Mesodermal cell (in vitro differentiated cells): ENCODE measurements at regions not wholly inside any gene's neighbourhood (a gene's known extent, or its start where the extent isn't known, plus 50 kb on each side); places are given as distances from the start of the nearest gene placed in this dataset.

Source experiments
- H3K27ac ChIP-seq: 2 replicates; pipeline ENCODE4 v1.7.0; 2013; ENCODE audit warnings: mild to moderate bottlenecking, low read depth, low read length, moderate library complexity; ENCODE audit not compliant: severe bottlenecking
- H3K36me3 ChIP-seq: 2 replicates; pipeline ENCODE4 v1.7.1; 2013; ENCODE audit warnings: mild to moderate bottlenecking, low read length, moderate library complexity; ENCODE audit not compliant: control insufficient read depth, insufficient read depth
- H3K4me1 ChIP-seq: one replicate; pipeline ENCODE4 v1.7.1; 2013; ENCODE audit warnings: mild to moderate bottlenecking, low read length; ENCODE audit not compliant: insufficient read depth, control insufficient read depth, poor library complexity, severe bottlenecking
- H3K4me3 ChIP-seq: 2 replicates; pipeline ENCODE4 v1.7.0; 2013; ENCODE audit warnings: low read length, control low read depth, mild to moderate bottlenecking; ENCODE audit not compliant: insufficient read depth, poor library complexity, severe bottlenecking; ENCODE audit errors: extremely low read depth
- H3K9me3 ChIP-seq: 2 replicates; pipeline ENCODE4 v1.7.1; 2013; ENCODE audit warnings: mild to moderate bottlenecking, low read length, moderate library complexity; ENCODE audit not compliant: control insufficient read depth
- WGBS, 2 experiments: methylation state at CpG; one replicate each; pipeline ENCODE4 v1.1.5; 2013; ENCODE audit warnings: missing lambda C conversion rate in 2 of 2; ENCODE audit not compliant: insufficient coverage in 2 of 2; 5-methylcytosine and 5-hydroxymethylcytosine counted together

DNA sequence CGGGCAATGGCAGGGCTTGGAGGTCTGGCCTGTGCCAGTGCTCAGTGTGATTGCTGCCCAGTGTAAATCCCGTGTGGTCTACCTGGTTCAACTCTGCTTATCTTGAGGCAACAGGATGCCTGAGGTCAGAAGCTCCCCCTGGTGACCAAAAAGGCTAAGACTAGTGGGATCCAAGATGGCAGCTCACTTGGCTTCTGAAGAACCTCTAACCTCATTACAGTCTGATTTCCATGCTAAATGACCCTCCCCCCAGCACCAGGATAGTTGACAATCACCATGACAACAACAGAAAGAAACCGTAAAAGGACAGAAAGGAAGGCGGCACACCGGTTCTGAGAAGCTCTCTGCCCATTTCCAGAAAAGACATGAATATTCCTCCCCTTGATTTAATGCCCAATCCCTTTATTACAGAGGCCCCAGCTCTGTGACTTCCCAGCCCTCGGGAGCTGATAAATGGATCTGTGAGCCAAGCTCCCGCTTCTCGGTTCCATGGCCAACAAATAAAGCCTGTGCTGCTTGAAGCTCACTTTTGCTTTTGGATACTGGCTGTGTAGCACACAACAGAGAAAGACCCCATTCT lies 398.4 kb downstream of the CTTN start:
- peaks cover 13% of the 10 kb centered on the region for H3K9me3 ChIP-seq
- no peaks in the 10 kb centered on the region for H3K4me1 ChIP-seq
- H3K27ac ChIP-seq, result no peak overlapping the region
- H3K36me3 ChIP-seq, result no peaks in the 10 kb centered on the region
- H3K4me3 ChIP-seq, result no peak overlapping the region
- WGBS, 2 experiments, result 90 to 93% methylated on average over 5 to 7 of the region's 8 CpGs

DNA sequence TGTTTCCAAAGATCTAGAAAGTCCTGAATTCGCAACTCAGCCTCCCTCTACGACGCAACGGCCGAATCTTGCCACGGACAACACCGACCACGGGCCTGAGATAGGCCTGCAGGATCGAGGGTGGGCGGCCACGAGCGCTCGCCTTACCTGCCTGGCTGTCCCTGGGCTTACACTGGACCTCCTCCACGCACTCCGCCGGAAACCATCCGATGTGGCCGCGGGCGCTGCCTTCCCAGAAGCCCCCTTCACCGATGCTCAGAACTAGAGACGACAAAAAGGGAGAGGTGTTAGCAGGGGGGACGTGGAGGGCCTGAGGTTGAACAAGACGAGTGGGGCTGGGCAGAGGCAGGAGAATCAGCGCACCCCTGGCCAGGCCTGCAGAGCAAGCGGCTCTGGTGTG lies 400.0 kb downstream of the CTTN start:
- 92 to 93% methylated on average over 25 to 26 of the region's 26 CpGs for WGBS, 2 experiments
- Histone ChIP-seq H3K9me3 (peaks cover 9% of the 10 kb centered on the region), H3K36me3 (no peaks in the 10 kb centered on the region), H3K27ac (no peak overlapping the region), H3K4me1 (no peaks in the 10 kb centered on the region), H3K4me3 (no peak overlapping the region)

DNA sequence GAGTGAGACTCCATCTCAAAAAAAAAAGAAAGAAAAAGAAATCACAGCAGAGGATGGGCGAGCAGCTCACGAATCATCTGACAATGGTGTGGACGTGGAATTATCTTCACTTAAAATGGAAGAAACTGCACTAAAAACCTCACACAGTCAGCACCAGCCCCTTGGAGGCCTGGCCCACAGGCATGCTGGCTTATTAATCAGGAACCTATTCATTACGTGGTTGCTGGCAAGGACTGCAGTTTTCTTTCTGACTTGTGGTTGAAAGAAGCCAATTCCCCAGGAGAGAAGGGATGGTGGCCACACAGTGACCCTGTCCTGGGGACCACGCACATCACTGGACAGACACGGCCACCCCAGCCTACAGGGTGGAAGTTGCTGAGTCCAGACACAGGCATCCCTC lies 401.1 kb downstream of the CTTN start:
- Histone ChIP-seq H3K4me3 (no peak overlapping the region), H3K36me3 (no peaks in the 10 kb centered on the region), H3K27ac (no peak overlapping the region), H3K9me3 (no peaks in the 10 kb centered on the region), H3K4me1 (no peaks in the 10 kb centered on the region)
- WGBS, 2 experiments, result 68 to 93% methylated on average over 4 to 6 of the region's 6 CpGs

DNA sequence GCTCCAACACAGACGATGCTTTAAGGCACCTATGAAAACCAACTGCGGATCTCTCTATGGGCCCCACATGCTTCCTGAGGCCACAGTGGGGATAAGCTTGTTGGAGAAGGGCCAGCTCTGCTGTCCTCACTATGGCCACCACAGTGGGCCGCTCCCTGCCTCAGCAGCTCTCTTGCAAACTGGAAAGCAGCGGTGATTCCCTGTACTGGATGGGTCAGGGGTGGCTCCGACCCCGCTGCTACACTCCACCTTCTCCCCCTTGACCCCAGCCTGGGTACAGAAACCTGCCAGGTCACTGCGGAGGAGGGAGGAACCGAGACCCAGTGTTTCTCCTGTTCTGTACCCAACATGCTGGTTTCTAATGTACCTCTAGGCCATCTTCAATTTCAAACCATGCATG lies 403.9 kb downstream of the CTTN start:
- no peaks in the 10 kb centered on the region for H3K36me3 ChIP-seq
- no peak overlapping the region for H3K27ac ChIP-seq
- 95 to 98% methylated on average over 5 to 8 of the region's 8 CpGs for WGBS, 2 experiments
- H3K9me3 ChIP-seq, result no peaks in the 10 kb centered on the region
- no peaks in the 10 kb centered on the region for H3K4me1 ChIP-seq
- H3K4me3 ChIP-seq, result no peak overlapping the region

- WGBS, 2 experiments, result 94 to 95% methylated on average over 23 of the region's 24 CpGs
- H3K4me1 ChIP-seq, result no peaks in the 10 kb centered on the region
These were observed 406.0 kb downstream of the CTTN start for GRCh38 chr11:70804139-70804837.

GRCh38 chr11:70805243-70805642 lies 406.9 kb downstream of the CTTN start:
- no peaks in the 10 kb centered on the region for H3K36me3 ChIP-seq
- no peaks in the 10 kb centered on the region for H3K9me3 ChIP-seq
- 86 to 94% methylated on average over 5 to 6 of the region's 7 CpGs for WGBS, 2 experiments

More at GRCh38 chr11:70804139-70804837, 406.0 kb downstream of the CTTN start:
- Histone ChIP-seq H3K9me3 (no peaks in the 10 kb centered on the region), H3K4me3 (no peak overlapping the region), H3K27ac (no peak overlapping the region), H3K36me3 (no peaks in the 10 kb centered on the region)

GRCh38 chr11:70805971-70806370 lies 407.6 kb downstream of the CTTN start:
- Histone ChIP-seq H3K27ac (no peak overlapping the region), H3K4me1 (no peaks in the 10 kb centered on the region), H3K4me3 (no peak overlapping the region), H3K36me3 (no peaks in the 10 kb centered on the region), H3K9me3 (no peaks in the 10 kb centered on the region)
- WGBS, 2 experiments, result 93 to 99% methylated on average over 10 to 11 of the region's 11 CpGs

More at GRCh38 chr11:70805243-70805642, 406.9 kb downstream of the CTTN start:
- no peak overlapping the region for H3K4me3 ChIP-seq
- H3K4me1 ChIP-seq, result no peaks in the 10 kb centered on the region
- H3K27ac ChIP-seq, result no peak overlapping the region

DNA sequence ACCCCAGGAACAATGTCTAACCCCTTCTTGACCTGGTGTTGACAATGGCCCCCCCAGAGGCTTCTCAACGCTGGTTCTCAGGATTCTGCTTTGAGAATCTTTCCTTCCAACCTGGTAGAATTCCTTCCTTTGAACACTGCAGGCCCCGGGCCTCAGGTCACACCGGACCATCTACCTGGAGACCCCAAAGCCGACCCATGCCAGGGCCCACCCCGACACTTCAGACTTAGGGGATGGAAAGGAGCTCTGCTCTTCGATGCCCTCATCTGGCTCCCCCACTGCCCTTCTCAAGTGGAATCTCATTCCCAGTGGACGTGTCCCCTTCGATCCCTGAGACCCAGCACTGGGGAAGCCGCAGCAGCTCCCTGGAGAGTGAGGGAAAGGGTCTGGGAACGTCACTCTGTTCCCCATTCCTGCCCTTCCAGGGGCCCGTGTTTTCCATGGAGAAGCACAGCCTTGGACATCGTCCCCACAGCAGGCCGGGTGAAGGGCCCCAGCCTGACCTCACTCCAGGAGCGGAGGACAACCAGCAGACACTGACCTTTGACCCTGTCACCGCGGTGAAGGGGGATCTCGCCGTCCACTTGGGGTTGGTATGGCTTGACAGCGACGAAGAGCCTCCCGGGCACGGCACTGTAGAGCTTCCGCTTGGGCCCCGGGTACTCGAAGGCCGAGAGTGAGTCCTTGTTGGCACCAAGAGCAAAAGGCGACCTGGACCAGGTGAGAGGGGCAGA lies 408.3 kb downstream of the CTTN start:
- no peak overlapping the region for H3K27ac ChIP-seq
- no peak overlapping the region for H3K4me3 ChIP-seq
- H3K36me3 ChIP-seq, result no peaks in the 10 kb centered on the region
- WGBS, 2 experiments, result 93 to 94% methylated on average over 21 to 27 of the region's 27 CpGs
- no peaks in the 10 kb centered on the region for H3K9me3 ChIP-seq
- no peaks in the 10 kb centered on the region for H3K4me1 ChIP-seq

DNA sequence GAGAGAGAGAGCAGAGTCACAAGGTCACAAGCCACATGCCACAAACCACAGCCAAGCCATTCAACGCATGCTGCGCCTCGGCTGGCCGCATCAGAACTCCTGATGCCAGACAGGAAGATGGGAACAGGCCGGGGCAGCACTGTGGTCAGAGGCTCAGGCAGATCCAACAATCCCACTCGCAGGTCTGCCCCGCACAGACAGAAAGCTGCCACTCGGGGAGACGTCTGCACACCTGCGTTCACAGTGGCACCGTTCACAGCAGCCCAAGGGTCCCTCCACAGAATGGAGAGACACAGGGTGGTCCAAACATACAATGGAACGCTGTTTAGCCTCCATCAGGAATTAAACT lies 408.8 kb downstream of the CTTN start:
- H3K4me1 ChIP-seq, result no peaks in the 10 kb centered on the region
- no peaks in the 10 kb centered on the region for H3K9me3 ChIP-seq
- no peak overlapping the region for H3K4me3 ChIP-seq
- 94 to 95% methylated on average over 10 to 12 of the region's 12 CpGs for WGBS, 2 experiments
- H3K27ac ChIP-seq, result no peak overlapping the region
- H3K36me3 ChIP-seq, result no peaks in the 10 kb centered on the region

DNA sequence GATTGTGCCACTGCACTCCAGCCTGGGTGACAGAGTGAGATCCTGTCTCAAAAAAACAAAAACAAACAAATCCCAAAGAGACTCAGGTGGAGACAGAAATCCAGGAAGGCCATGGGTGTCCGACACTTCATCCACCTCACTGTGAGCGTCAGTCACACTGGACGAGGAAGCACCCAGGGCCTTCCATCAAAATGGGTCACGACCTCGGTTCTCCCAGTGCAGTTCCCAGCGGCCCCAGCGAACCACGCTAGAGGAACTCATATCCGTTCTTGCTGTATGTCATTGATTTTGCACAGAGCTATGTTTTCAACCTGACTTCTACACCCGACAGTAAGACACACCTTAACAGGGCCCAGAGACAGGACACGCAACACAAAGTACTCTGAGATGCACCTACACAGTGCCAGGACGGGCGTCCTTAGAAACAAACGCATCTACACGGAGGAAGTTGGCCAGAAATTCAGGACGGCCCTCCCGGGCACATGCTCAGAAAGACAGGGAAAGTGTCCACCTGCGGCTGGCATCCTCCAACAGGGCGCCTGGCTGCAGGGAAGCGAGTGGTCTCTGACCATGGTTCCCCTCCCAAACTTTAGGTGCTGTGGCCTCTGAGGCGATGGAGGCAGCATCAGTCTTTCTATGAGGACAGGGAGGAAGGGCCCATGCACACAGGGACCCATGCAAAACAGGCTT lies 410.5 kb downstream of the CTTN start:
- Histone ChIP-seq H3K9me3 (no peaks in the 10 kb centered on the region), H3K36me3 (no peaks in the 10 kb centered on the region), H3K27ac (no peak overlapping the region), H3K4me1 (no peaks in the 10 kb centered on the region), H3K4me3 (no peak overlapping the region)
- WGBS, 2 experiments, result 85 to 96% methylated on average over 14 to 21 of the region's 21 CpGs
